CD14-positive monocyte (primary cell): ENCODE measurements at regions not wholly inside any gene's neighbourhood (a gene's known extent, or its start where the extent isn't known, plus 50 kb on each side); places are given as distances from the start of the nearest gene placed in this dataset.
"Not testable (repeated sequence)": the region's sequence is repeated elsewhere in the genome, so short reads cannot be mapped to it uniquely, and the experiment has no call there.

Experiments
- DNase-seq, 3 donors: peaks; one replicate each; pipeline ENCODE4 v3.0.0-alpha.2; 2011 to 2022
- H2AFZ ChIP-seq: 2 replicates; pipeline ENCODE4 v1.6.0; 2012; ENCODE audit warnings: mild to moderate bottlenecking, low read depth, low read length, inconsistent platforms; ENCODE audit not compliant: insufficient read depth, poor library complexity, severe bottlenecking
- H3K27ac ChIP-seq, 2 donors: 1 replicate in 1 of 2; 2 replicates in 1 of 2; pipeline ENCODE4 v1.5.1; 2012 to 2013; ENCODE audit warnings: low read length in 2 of 2, control low read depth in 1 of 2, inconsistent platforms in 1 of 2, low read depth in 1 of 2, mild to moderate bottlenecking in 1 of 2
- H3K27me3 ChIP-seq, 2 donors: one replicate each; pipeline versions ENCODE4 v1.6.0 to v1.6.1; 2011 to 2013; ENCODE audit warnings: low read length in 2 of 2; ENCODE audit not compliant: control insufficient read depth in 2 of 2, insufficient read depth in 2 of 2
- H3K36me3 ChIP-seq, 2 donors: replicated peaks in 1 of 2; 1 replicate in 1 of 2; 2 replicates in 1 of 2; pipeline versions ENCODE4 v1.5.1 to v1.6.1; 2012 to 2013; ENCODE audit warnings: low read length in 2 of 2, control low read depth in 1 of 2, inconsistent platforms in 1 of 2, mild to moderate bottlenecking in 1 of 2; ENCODE audit not compliant: insufficient read depth in 2 of 2, control insufficient read depth in 1 of 2
- H3K4me1 ChIP-seq, 2 donors: 1 replicate in 1 of 2; 2 replicates in 1 of 2; pipeline versions ENCODE4 v1.5.1 to v1.6.1; 2012 to 2013; ENCODE audit warnings: low read length in 2 of 2, control low read depth in 1 of 2, inconsistent platforms in 1 of 2, mild to moderate bottlenecking in 1 of 2, moderate library complexity in 1 of 2; ENCODE audit not compliant: insufficient read depth in 2 of 2, control insufficient read depth in 1 of 2
- H3K4me2 ChIP-seq: replicated peaks from 2 replicates; pipeline ENCODE3; 2012; ENCODE audit warnings: low read length, moderate library complexity, mild to moderate bottlenecking; ENCODE audit not compliant: poor library complexity, severe bottlenecking; ENCODE audit errors: extremely low read depth
- H3K4me3 ChIP-seq, 3 experiments: fragments of 200-600 bp in 1 of 3; sonication (generic) in 1 of 3; replicated peaks in 1 of 3; 1 replicate in 2 of 3; 2 replicates in 1 of 3; pipeline ENCODE4 v1.5.1; 2011 to 2013; ENCODE audit warnings: low read length in 3 of 3, mild to moderate bottlenecking in 3 of 3, control low read depth in 2 of 3, low read depth in 2 of 3, inconsistent platforms in 1 of 3, moderate library complexity in 1 of 3
- H3K79me2 ChIP-seq: 2 replicates; pipeline ENCODE4 v1.6.0; 2012; ENCODE audit warnings: mild to moderate bottlenecking, control low read depth, inconsistent platforms, low read length, moderate library complexity; ENCODE audit not compliant: insufficient read depth
- H3K9ac ChIP-seq: 2 replicates; pipeline ENCODE4 v1.6.0; 2017; ENCODE audit warnings: low read length, mild to moderate bottlenecking; ENCODE audit not compliant: insufficient read depth, poor library complexity, severe bottlenecking
- H3K9me3 ChIP-seq, 2 donors: replicated peaks in 1 of 2; 1 replicate in 1 of 2; 2 replicates in 1 of 2; pipeline versions ENCODE4 v1.5.1 to v1.6.1; 2012 to 2013; ENCODE audit warnings: low read length in 2 of 2, control low read depth in 1 of 2; ENCODE audit not compliant: control insufficient read depth in 1 of 2, insufficient read depth in 1 of 2
- H4K20me1 ChIP-seq: 2 replicates; pipeline ENCODE4 v1.6.0; 2012; ENCODE audit warnings: mild to moderate bottlenecking, low read length, control low read depth, moderate library complexity; ENCODE audit not compliant: insufficient read depth
- H3K27ac Mint-ChIP-seq, 7 donors: one replicate each; pipeline ENCODE4 v1.8.0; 2020; ENCODE audit warnings: mild to moderate bottlenecking in 7 of 7, mixed read lengths in 7 of 7, moderate library complexity in 6 of 7, inconsistent platforms in 2 of 7
- H3K27me3 Mint-ChIP-seq, 3 donors: one replicate each; pipeline ENCODE4 v1.8.0; 2021 to 2022; ENCODE audit warnings: low read depth in 3 of 3, mild to moderate bottlenecking in 3 of 3, mixed read lengths in 3 of 3, moderate library complexity in 3 of 3, inconsistent platforms in 1 of 3
- H3K36me3 Mint-ChIP-seq, 2 donors: one replicate each; pipeline ENCODE4 v1.8.0; 2020; ENCODE audit warnings: mixed read lengths in 2 of 2, inconsistent platforms in 1 of 2, mild to moderate bottlenecking in 1 of 2
- H3K4me1 Mint-ChIP-seq: one replicate; pipeline ENCODE4 v1.8.0; 2020; ENCODE audit warnings: mild to moderate bottlenecking, mixed read lengths
- H3K4me3 Mint-ChIP-seq, 2 donors: one replicate each; pipeline ENCODE4 v1.8.0; 2020; ENCODE audit warnings: mild to moderate bottlenecking in 2 of 2, mixed read lengths in 2 of 2, moderate library complexity in 1 of 2
- H3K9me3 Mint-ChIP-seq, 7 donors: one replicate each; pipeline ENCODE4 v1.8.0; 2020 to 2022; ENCODE audit warnings: mixed read lengths in 7 of 7, mild to moderate bottlenecking in 6 of 7, moderate library complexity in 6 of 7, inconsistent platforms in 2 of 7
- WGBS: methylation state at CpG from one replicate; pipeline ENCODE4 v1.1.5; 2013; ENCODE audit warnings: missing lambda C conversion rate; ENCODE audit not compliant: insufficient coverage; 5-methylcytosine and 5-hydroxymethylcytosine counted together
- intact Hi-C, 2 donors: fragments of 100-400 bp; cut with micrococcal nuclease; formaldehyde crosslinking; loops; one replicate each; pipeline versions ENCODE4 v1.15.0 to v1.15.1; 2023
- TF ChIP-seq, protein P1 (sequence below): fragments of 200-600 bp; IDR thresholded peaks from one replicate; pipeline ENCODE4 v1.8.0; 2022; ENCODE audit warnings: antibody characterized with exemption, mild to moderate bottlenecking

GRCh38 chr7:98788966-98789365, 80.8 kb downstream of the TMEM130 start:
- Histone ChIP-seq H3K27ac (no peak overlapping the region), H3K27me3 (no peaks in the 10 kb centered on the region), H3K9ac (no peak overlapping the region), H3K4me3 (no peak overlapping the region), H3K4me1 (no peaks in the 10 kb centered on the region), H4K20me1 (no peaks in the 10 kb centered on the region), H3K79me2 (no peaks in the 10 kb centered on the region), H3K9me3 (no peaks in the 10 kb centered on the region), H3K4me2 (no peak overlapping the region), H3K36me3 (no peaks in the 10 kb centered on the region), H2AFZ (no peak overlapping the region)
- 100% methylated on average over 1 of the region's 3 CpGs for WGBS
- no peak for DNase-seq
- intact Hi-C loops: no loop called here
- TF ChIP-seq, protein P1, sequence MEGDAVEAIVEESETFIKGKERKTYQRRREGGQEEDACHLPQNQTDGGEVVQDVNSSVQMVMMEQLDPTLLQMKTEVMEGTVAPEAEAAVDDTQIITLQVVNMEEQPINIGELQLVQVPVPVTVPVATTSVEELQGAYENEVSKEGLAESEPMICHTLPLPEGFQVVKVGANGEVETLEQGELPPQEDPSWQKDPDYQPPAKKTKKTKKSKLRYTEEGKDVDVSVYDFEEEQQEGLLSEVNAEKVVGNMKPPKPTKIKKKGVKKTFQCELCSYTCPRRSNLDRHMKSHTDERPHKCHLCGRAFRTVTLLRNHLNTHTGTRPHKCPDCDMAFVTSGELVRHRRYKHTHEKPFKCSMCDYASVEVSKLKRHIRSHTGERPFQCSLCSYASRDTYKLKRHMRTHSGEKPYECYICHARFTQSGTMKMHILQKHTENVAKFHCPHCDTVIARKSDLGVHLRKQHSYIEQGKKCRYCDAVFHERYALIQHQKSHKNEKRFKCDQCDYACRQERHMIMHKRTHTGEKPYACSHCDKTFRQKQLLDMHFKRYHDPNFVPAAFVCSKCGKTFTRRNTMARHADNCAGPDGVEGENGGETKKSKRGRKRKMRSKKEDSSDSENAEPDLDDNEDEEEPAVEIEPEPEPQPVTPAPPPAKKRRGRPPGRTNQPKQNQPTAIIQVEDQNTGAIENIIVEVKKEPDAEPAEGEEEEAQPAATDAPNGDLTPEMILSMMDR: no peak
- Mint-ChIP-seq H3K4me1 (peaks cover 2% of the 10 kb centered on the region), H3K9me3 (peaks cover 0 to 2% (median 0%) of the 10 kb centered on the region in 7 donors), H3K36me3 (no peaks in the 10 kb centered on the region), H3K27me3 (peaks cover 8 to 34% (median 20%) of the 10 kb centered on the region in 3 donors), H3K4me3 (peak overlapping the region in 1 of 2 donors; percentile 21), H3K27ac (no peak overlapping the region)

GRCh38 chr7:98794453-98794852, 75.4 kb downstream of the TMEM130 start:
- H3K27ac Mint-ChIP-seq, H3K27ac ChIP-seq, H3K4me1 ChIP-seq, intact Hi-C loops, H3K4me3 Mint-ChIP-seq, H3K36me3 ChIP-seq, H3K9me3 ChIP-seq, H4K20me1 ChIP-seq, H2AFZ ChIP-seq, H3K9ac ChIP-seq, DNase-seq, H3K4me3 ChIP-seq, H3K27me3 ChIP-seq, H3K36me3 Mint-ChIP-seq, H3K4me2 ChIP-seq, H3K79me2 ChIP-seq, H3K4me1 Mint-ChIP-seq, H3K9me3 Mint-ChIP-seq: not testable (repeated sequence)
- WGBS: 100% methylated on average over 1 of the region's 4 CpGs
- peaks cover 4 to 17% (median 10%) of the 10 kb centered on the region in 3 donors for H3K27me3 Mint-ChIP-seq
